Neural progenitor cell (in vitro differentiated cells): ENCODE measurements at regions not wholly inside any gene's neighbourhood (a gene's known extent, or its start where the extent isn't known, plus 50 kb on each side); places are given as distances from the start of the nearest gene placed in this dataset.

Experiments used
- DNase-seq: peaks from one replicate; pipeline ENCODE4 v3.0.0-alpha.2; 2016; ENCODE audit warnings: low spot score
- H2AFZ ChIP-seq: fragments of 200-600 bp; sonication (generic); replicated peaks from 2 replicates; pipeline ENCODE4 v1.6.1; 2016; ENCODE audit warnings: antibody characterized with exemption
- H3F3A ChIP-seq: fragments of 200-600 bp; sonication (generic); 2 replicates; pipeline ENCODE4 v1.6.1; 2016; ENCODE audit warnings: antibody characterized with exemption, low read depth
- H3K27ac ChIP-seq: fragments of 200-600 bp; sonication (generic); 2 replicates; pipeline ENCODE4 v1.5.1; 2016; ENCODE audit warnings: mild to moderate bottlenecking
- H3K27me3 ChIP-seq: fragments of 200-600 bp; sonication (generic); 2 replicates; pipeline ENCODE4 v1.6.1; 2016; ENCODE audit warnings: mild to moderate bottlenecking, moderate library complexity
- H3K36me3 ChIP-seq: fragments of 200-600 bp; sonication (generic); 2 replicates; pipeline ENCODE4 v1.5.1; 2016
- H3K4me1 ChIP-seq: fragments of 200-600 bp; sonication (generic); 2 replicates; pipeline ENCODE4 v1.6.1; 2016; ENCODE audit warnings: mixed run types
- H3K4me2 ChIP-seq: fragments of 200-600 bp; sonication (generic); 2 replicates; pipeline ENCODE4 v1.6.1; 2016
- H3K4me3 ChIP-seq: fragments of 200-600 bp; sonication (generic); 2 replicates; pipeline ENCODE4 v1.5.1; 2016
- H3K79me2 ChIP-seq: fragments of 200-600 bp; sonication (generic); 2 replicates; pipeline ENCODE4 v1.6.1; 2016; ENCODE audit warnings: low read depth
- H3K9ac ChIP-seq: fragments of 200-600 bp; sonication (generic); 2 replicates; pipeline ENCODE4 v1.6.1; 2016
- H3K9me3 ChIP-seq: fragments of 200-600 bp; sonication (generic); 2 replicates; pipeline ENCODE4 v1.5.1; 2016; ENCODE audit warnings: low read depth
- H4K20me1 ChIP-seq: fragments of 200-600 bp; sonication (generic); 2 replicates; pipeline ENCODE4 v1.6.1; 2016; ENCODE audit warnings: low read depth
- H3K27ac Mint-ChIP-seq: 3 replicates; pipeline ENCODE4 v1.8.0; 2021; ENCODE audit warnings: mixed read lengths
- H3K27me3 Mint-ChIP-seq: 2 replicates; pipeline ENCODE4 v1.8.0; 2022; ENCODE audit warnings: low read depth, mild to moderate bottlenecking, inconsistent platforms, moderate library complexity, mixed read lengths; ENCODE audit not compliant: insufficient read depth
- H3K36me3 Mint-ChIP-seq: 3 replicates; pipeline ENCODE4 v1.8.0; 2021; ENCODE audit warnings: mixed read lengths
- H3K4me1 Mint-ChIP-seq: 3 replicates; pipeline ENCODE4 v1.8.0; 2021; ENCODE audit warnings: mixed read lengths
- H3K4me3 Mint-ChIP-seq: 3 replicates; pipeline ENCODE4 v1.8.0; 2021; ENCODE audit warnings: mild to moderate bottlenecking, moderate library complexity, mixed read lengths
- H3K9me3 Mint-ChIP-seq: 3 replicates; pipeline ENCODE4 v1.8.0; 2020; ENCODE audit warnings: mixed read lengths
- EZH2 ChIP-seq: fragments of 200-600 bp; sonication (generic); IDR thresholded peaks from 2 replicates; pipeline ENCODE4 v1.6.1; 2017; ENCODE audit warnings: antibody characterized with exemption, mild to moderate bottlenecking, moderate library complexity
- EZH2phosphoT487 ChIP-seq: fragments of 200-600 bp; sonication (generic); IDR thresholded peaks from 2 replicates; pipeline ENCODE4 v1.6.1; 2017; ENCODE audit warnings: antibody characterized with exemption
- TF ChIP-seq, protein P1 (sequence below): fragments of 200-600 bp; sonication (generic); IDR thresholded peaks from 2 replicates; pipeline ENCODE4 v1.5.1; 2017; ENCODE audit warnings: antibody characterized with exemption, mild to moderate bottlenecking

DNA sequence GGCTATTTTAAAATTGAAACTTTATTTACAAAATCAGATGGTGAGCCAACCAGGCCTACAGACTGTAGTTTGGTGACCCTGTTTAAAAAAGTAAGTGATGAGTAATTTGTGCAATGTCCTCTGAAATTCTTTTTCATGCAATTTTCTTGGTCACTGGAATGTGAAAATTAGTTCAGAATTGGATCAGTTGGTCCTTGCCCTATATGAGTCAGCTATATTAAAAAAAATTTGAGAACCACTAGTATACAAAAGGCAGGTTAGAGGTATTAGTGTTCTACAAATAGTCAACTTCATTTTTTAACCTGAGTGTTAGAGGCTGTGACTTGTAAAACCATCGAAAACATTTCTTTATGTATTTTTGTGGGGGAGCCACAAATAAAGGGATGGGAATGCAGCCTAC lies 91.1 kb upstream of the NXPH2 start:
- Histone ChIP-seq H3K4me3 (no peak overlapping the region), H3K4me1 (no peaks in the 10 kb centered on the region), H3K27me3 (no peaks in the 10 kb centered on the region), H3K27ac (no peak overlapping the region), H3K79me2 (no peaks in the 10 kb centered on the region), H3K9me3 (no peaks in the 10 kb centered on the region), H3F3A (no peaks in the 10 kb centered on the region), H3K4me2 (no peak overlapping the region), H4K20me1 (no peaks in the 10 kb centered on the region), H3K36me3 (no peaks in the 10 kb centered on the region), H2AFZ (no peak overlapping the region), H3K9ac (no peak overlapping the region)
- H3K27me3 Mint-ChIP-seq: peaks cover 4% of the 10 kb centered on the region
- DNase-seq: no peak
- H3K9me3 Mint-ChIP-seq: no peaks in the 10 kb centered on the region
- peaks cover 5% of the 10 kb centered on the region for H3K4me1 Mint-ChIP-seq
- TF ChIP-seq EZH2 (no peak), EZH2phosphoT487 (no peak)
- TF ChIP-seq, protein P1, sequence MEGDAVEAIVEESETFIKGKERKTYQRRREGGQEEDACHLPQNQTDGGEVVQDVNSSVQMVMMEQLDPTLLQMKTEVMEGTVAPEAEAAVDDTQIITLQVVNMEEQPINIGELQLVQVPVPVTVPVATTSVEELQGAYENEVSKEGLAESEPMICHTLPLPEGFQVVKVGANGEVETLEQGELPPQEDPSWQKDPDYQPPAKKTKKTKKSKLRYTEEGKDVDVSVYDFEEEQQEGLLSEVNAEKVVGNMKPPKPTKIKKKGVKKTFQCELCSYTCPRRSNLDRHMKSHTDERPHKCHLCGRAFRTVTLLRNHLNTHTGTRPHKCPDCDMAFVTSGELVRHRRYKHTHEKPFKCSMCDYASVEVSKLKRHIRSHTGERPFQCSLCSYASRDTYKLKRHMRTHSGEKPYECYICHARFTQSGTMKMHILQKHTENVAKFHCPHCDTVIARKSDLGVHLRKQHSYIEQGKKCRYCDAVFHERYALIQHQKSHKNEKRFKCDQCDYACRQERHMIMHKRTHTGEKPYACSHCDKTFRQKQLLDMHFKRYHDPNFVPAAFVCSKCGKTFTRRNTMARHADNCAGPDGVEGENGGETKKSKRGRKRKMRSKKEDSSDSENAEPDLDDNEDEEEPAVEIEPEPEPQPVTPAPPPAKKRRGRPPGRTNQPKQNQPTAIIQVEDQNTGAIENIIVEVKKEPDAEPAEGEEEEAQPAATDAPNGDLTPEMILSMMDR: no peak
- no peaks in the 10 kb centered on the region for H3K36me3 Mint-ChIP-seq
- H3K27ac Mint-ChIP-seq: no peak overlapping the region
- no peak overlapping the region for H3K4me3 Mint-ChIP-seq

DNA sequence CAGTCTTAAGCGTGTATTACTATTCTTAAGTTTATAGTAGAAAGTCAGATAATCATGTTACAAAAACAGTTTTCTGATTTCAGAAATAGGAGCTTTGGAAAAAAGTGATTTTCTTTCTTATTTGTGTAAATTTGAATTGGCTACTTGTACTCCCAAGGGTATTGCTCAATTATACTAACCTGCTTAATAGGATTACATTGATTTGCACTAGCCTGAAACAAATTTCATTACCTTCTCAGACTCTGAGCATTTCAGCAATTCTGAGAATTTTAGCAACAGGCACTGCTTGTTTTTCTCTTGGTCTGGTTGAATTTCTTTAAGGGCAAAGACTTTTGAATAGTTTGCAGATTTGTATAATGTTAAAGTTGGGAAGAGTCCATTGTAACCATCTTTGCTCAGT lies 87.2 kb upstream of the NXPH2 start:
- Histone ChIP-seq H3K27ac (no peak overlapping the region), H3K4me1 (no peaks in the 10 kb centered on the region), H3K4me2 (no peak overlapping the region), H3K9ac (no peak overlapping the region), H3K36me3 (no peaks in the 10 kb centered on the region), H4K20me1 (no peaks in the 10 kb centered on the region), H3F3A (no peaks in the 10 kb centered on the region), H2AFZ (no peak overlapping the region), H3K9me3 (no peaks in the 10 kb centered on the region), H3K27me3 (no peaks in the 10 kb centered on the region), H3K4me3 (no peak overlapping the region), H3K79me2 (no peaks in the 10 kb centered on the region)
- no peak for DNase-seq
- H3K27me3 Mint-ChIP-seq: peaks cover 4% of the 10 kb centered on the region
- TF ChIP-seq EZH2 (no peak), EZH2phosphoT487 (no peak)
- TF ChIP-seq, protein P1: no peak
- no peak overlapping the region for H3K4me3 Mint-ChIP-seq
- no peaks in the 10 kb centered on the region for H3K36me3 Mint-ChIP-seq
- peaks cover 5% of the 10 kb centered on the region for H3K4me1 Mint-ChIP-seq
- no peak overlapping the region for H3K27ac Mint-ChIP-seq
- no peaks in the 10 kb centered on the region for H3K9me3 Mint-ChIP-seq

DNA sequence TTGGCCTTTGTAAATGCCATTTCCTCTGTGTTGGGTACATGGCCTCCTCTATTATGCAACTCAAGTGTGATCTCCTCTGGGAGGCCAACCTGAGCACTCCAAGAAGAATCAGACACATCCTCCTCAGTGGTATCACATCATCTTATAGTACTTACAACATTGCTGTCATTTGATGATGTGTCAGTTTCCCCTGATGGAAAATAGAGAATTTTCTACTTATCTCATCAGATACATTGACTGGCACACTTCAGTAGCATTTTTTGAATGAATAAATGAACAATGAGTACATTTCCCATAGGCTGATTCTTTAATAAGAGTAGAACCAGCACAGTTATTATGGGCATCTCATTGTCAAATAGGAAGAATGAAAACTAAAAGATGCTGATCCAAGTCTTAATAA lies 86.6 kb upstream of the NXPH2 start:
- no peak overlapping the region for H3K4me2 ChIP-seq
- H3K79me2 ChIP-seq: no peaks in the 10 kb centered on the region
- no peak overlapping the region for H3K27ac Mint-ChIP-seq
- DNase-seq: no peak
- H3K27me3 ChIP-seq: no peaks in the 10 kb centered on the region
- H3K27ac ChIP-seq: no peak overlapping the region
- H3K9me3 ChIP-seq: no peaks in the 10 kb centered on the region
- no peaks in the 10 kb centered on the region for H3K4me1 ChIP-seq
- peaks cover 5% of the 10 kb centered on the region for H3K4me1 Mint-ChIP-seq
- no peak overlapping the region for H3K4me3 ChIP-seq
- peaks cover 4% of the 10 kb centered on the region for H3K27me3 Mint-ChIP-seq
- no peaks in the 10 kb centered on the region for H3K9me3 Mint-ChIP-seq
- no peaks in the 10 kb centered on the region for H3K36me3 ChIP-seq
- H3K36me3 Mint-ChIP-seq: no peaks in the 10 kb centered on the region
- no peak overlapping the region for H3K9ac ChIP-seq
- no peaks in the 10 kb centered on the region for H4K20me1 ChIP-seq
- no peak overlapping the region for H2AFZ ChIP-seq
- TF ChIP-seq, protein P1: no peak
- TF ChIP-seq EZH2phosphoT487: no peak
- TF ChIP-seq EZH2: no peak
- no peak overlapping the region for H3K4me3 Mint-ChIP-seq
- no peaks in the 10 kb centered on the region for H3F3A ChIP-seq

DNA sequence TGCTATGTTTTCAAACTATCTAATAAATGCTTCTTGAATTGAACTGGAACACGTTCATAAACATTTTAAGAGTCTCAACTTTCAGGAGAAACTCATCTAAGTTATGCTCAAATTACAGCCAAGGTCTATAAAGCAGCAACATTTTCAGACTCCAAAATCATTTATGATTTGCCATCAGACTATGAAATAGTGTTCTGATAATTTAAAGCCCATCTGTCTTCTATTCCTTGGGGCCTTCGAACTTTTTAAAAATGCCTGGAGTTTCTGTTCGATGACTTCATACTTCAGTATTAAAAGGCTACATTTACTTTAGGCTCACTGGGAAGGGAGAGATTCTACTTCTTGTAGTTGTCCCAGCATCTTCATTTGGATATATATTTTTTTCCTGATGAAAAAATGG lies 73.6 kb upstream of the NXPH2 start:
- H3K4me2 ChIP-seq: no peak overlapping the region
- no peaks in the 10 kb centered on the region for H3K9me3 Mint-ChIP-seq
- H3K4me1 Mint-ChIP-seq: no peaks in the 10 kb centered on the region
- no peak for DNase-seq
- no peaks in the 10 kb centered on the region for H3K36me3 Mint-ChIP-seq
- H2AFZ ChIP-seq: no peak overlapping the region
- no peak overlapping the region for H3K4me3 ChIP-seq
- H3K9ac ChIP-seq: no peak overlapping the region
- no peak overlapping the region for H3K4me3 Mint-ChIP-seq
- no peak for TF ChIP-seq EZH2phosphoT487
- TF ChIP-seq EZH2: no peak
- TF ChIP-seq, protein P1: no peak
- no peaks in the 10 kb centered on the region for H3K79me2 ChIP-seq
- H3K4me1 ChIP-seq: no peaks in the 10 kb centered on the region
- H3K27me3 ChIP-seq: no peaks in the 10 kb centered on the region
- no peaks in the 10 kb centered on the region for H4K20me1 ChIP-seq
- no peak overlapping the region for H3K27ac ChIP-seq
- H3K9me3 ChIP-seq: no peaks in the 10 kb centered on the region
- no peak overlapping the region for H3K27ac Mint-ChIP-seq
- no peaks in the 10 kb centered on the region for H3F3A ChIP-seq
- H3K36me3 ChIP-seq: no peaks in the 10 kb centered on the region
- H3K27me3 Mint-ChIP-seq: no peaks in the 10 kb centered on the region
